DMS 273 treated with DMSO at 0.1 percent for 48 hours (cell line): ENCODE measurements at regions not wholly inside any gene's neighbourhood (a gene's known extent, or its start where the extent isn't known, plus 50 kb on each side); places are given as distances from the start of the nearest gene placed in this dataset.

Source experiments
- DNase-seq: peaks from one replicate; lab custom pipeline; 2025; lab: John Stamatoyannopoulos, UW

DNA sequence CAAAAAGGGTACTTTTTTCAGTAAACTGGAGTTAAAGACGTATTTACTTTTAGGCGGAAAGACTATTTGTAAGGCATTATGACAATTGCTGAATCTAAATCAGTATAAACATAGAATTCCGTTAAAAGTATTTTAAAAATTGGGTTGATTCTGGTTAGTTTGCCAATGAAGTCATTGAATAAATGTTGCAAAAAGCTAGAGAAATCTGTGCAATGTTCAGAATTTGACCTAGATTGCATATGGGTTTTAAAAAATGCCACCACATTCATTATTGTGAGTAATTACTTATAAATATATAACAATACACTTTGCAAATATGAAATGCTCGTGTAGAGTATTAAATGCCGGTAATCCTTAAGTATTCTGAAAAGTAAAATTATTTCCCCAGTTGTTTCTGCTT is 116.5 kb upstream of the EEF1E1 start:
- no peak for DNase-seq

DNA sequence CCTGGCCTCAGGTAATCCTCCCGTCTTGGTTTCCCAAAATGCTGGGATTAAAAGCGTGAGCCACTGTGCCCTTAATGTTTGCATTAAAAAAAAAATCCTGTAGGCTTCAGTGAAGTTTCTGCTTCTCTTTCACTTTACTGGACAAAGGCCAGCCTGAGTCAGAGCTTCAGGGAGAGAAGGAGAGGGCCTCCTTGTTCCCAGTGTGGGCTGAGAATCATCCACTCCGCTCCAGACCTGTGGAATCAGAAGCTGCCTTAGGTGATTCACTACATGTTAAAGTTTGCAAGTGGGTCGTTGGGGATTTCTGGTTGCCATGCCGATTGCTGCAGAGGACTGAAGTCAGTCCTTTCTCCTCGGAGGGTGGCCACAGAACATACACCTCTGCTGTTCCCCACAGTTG is 113.3 kb upstream of the EEF1E1 start:
- DNase-seq: no peak

DNA sequence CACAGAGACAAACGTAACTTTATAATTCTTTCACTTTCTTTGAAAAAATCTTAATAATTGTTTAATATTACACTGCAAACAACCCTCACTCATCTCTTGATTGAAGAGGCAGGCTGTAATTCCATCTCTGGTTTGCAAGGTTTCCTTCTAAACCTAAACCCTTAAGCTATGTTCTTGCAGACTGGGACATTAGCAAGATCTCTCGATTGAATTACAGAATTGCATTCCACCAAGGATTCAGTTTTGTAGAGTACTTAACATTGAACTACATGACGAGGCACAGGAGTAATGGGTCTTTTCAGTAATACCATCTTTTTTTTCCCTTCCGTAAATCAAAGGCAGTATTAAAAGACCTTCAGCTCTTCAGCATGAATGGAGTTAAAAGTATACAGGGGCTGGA is 111.6 kb upstream of the EEF1E1 start:
- no peak for DNase-seq

DNA sequence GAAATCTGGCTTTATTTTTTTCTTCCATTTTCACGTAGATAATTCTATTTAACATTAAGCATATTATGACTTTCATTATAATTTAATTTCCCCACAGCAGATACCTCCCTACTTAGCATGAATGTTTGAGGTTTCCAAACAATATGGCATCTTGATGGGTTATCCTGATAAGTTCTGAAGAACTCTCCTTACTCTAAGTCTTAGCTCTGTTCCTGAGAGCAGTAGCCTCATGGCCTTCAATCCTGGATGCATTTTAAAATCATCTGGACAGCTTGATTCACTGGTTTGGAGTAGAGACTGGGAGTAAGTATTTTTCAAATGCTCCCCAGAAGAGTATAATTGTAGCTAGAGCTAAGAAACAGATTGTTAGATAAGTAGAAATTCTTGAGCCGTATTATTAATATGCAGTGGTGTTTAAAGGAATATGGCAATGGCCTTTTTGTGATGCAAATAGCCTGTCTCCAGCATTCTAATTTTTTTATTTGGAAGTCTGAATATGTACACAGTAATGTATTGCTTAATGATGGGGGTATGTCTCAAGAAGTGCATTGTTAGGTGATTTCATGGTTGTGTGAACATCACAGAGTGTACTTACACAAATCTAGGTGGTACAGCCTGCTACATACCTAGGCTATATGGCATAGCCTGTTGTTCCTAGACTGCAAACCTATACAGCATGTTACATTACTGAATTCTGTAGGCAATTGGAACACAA is 110.5 kb upstream of the EEF1E1 start:
- DNase-seq: no peak

DNA sequence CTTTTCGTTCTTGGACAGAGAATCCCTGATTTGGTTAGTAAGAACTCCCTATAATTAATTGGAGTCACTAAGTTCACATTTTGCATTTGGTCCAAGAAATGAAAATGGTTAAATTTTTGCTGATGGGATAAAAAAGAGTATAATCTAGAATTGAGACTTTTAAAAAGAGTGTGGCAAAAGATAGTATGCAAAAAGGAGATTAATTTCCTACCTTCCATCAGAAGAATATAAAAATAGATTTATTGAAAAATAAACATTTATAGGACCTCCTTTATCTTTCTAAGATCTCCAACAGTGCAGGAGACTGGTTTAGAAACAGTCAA is 105.5 kb upstream of the EEF1E1 start:
- no peak for DNase-seq

DNA sequence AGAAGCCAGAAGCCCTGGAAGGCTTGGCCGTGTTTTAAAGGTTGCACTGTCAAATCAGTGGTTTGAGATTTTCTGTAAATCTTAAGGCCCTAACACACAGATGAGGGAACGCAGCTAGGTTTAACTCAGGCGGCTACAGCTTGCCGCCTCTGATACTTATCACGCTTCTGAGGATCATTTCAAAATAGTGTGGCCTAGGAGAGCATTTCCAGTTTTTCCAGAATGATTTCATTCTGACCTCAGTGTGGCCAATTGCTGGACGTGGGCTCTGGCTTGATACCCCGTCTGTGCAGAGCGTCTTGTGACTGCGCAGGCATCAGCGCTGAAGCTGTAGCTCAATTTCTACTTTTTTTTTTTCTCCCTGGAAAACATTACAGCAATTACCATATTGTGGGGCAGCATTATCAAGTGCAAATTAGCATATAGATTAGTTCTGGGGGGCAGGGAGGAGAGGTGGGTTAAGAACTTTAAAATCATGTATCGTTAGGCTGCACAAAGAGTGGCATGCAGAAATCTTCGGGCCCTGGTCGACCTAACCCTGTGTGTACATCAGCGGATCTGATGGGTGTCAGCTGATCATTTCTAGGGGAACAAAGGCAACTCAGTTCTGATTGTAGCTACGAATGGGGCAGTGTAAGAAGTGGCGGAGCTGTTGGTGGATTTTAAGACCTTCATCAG is 105.0 kb upstream of the EEF1E1 start:
- DNase-seq: no peak

DNA sequence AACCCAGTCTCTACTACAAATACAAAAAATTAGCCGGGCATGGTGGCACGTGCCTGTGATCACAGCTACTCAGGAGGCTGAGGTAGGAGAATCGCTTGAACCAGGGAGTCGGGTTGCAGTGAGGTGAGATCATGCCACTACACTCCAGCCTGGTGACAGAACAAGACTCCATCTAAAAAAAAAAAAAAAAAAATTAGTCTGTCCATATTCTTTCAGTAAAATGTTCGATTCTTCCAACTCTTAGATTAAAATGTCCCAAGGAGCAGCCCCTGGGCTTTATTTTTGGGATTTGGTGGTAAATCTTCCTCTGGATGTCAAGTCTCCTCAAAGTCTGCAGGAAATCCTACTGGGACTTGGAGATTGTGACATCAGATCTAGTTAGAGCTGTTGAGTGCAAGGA is 101.0 kb upstream of the EEF1E1 start:
- DNase-seq: no peak

DNA sequence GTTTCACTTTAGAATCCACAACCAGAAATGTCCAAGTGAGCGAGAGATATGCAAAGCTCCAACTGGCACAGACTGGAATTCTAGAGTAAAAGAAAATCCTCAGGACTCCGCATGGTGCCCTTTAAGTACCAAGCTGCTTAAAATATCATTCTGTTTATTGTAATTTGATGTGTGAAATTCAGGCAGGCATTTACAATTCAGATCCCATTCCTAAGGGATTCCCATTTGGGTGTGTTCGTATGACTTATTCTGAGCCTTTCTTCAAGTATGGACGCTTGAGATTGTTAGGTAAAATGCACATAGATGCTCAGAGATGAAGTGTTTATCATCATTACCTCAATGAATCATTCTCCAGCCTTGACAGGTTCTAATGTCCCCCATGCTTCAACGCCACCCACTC is 99.3 kb upstream of the EEF1E1 start:
- DNase-seq: no peak

DNA sequence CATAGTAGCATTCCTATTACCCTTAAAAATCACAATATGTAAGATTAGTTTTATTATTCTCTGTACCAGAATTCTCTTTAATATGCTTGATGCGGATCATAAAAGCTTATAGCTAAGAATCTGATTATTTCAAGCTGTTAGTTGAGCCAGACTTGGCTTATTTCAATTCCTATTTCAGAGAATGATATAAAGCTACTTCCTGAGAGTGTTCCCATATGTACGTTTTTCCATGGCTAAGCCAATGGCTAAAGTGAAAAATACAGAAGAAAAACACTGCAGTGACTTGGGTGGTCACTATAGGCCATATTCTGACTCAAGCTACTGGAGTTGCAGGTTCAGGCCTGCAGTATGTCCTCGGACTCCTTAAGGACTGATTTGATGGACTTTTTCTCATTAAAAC is 97.9 kb upstream of the EEF1E1 start:
- no peak for DNase-seq

DNA sequence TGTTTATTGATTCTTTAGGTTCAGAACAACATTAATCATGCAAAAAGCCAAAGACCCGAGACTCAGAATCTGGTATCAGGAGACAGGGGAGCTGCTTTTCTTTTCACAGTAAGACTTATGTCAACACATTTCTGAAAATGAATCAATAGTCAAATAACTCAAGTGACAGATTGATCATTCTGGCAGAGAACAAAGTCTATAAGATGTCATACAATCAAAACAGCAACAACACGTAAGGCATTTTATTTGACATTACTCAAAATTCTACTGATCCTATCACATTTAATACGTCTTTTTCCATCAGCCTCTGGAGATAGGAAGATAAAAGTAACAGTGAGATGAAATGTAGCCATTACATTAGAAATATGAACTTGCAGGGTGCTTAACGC is 93.4 kb upstream of the EEF1E1 start:
- DNase-seq: no peak

DNA sequence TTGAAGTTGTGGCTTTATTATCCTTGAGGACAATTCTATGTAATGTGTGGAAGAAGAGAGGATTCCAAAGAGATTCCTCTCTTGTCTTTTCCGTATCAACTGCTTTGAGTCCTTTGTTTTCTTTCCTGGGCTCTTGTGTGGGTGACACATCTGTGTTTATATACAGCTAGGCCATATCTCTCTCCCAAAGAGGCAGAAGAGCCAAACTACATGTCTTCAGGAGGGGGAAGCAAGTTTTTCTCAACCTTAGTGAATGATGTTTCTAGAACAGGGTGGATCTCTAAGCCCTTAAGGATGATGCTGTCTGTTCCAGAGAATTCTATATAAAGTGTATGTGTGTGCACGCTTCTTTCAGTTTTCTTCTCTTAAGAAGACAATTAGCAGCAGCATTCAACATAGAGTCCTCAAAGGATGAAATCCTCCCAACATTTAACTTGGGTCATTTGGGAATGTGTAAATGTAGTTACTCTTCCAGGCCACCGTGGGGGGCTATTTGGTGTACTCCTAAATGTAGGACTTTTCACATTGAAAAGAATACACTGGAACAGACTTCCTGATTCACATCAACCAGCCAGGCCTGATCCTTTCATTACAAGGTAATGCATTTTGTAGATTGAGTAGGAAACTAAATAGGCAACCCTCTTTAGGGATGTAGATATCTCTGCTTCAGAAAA is 92.8 kb upstream of the EEF1E1 start:
- no peak for DNase-seq

DNA sequence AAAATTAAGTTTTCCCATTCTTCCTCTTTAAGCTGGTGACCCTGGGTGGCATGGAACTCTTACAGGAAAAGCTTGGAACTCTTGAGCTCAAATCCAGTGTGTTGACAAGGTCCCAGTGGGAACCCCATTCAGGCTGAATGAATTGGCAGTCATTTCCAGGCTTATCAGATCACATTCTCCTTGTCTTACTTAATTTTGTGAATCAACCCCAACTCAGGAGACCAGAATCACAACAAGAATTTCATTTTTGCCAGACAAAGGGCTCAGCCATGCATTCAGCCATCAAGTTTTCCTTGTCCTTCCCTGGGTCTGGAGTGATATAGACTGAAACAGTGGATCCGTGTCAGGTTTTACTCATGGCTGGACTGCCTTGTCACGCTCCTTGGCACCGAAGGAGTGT is 92.1 kb upstream of the EEF1E1 start:
- no peak for DNase-seq

DNA sequence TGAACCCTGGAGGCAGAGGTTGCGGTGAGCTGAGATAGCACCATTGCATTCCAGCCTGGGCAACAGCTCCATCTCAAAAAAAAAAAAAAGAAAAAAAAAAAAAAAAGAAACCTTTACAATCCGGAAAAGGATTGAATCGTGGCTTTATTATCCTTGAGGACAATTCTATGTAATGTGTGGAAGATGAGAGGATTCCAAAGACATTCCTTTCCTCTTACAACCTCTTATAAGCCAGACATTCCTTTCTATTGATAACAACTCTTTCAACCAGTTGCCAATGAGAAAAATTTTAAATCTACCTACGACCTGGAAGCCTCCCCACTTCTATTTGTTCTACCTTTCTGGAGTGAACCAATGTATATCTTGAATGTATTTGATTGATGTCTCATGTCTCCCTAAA is 91.2 kb upstream of the EEF1E1 start:
- DNase-seq: no peak

DNA sequence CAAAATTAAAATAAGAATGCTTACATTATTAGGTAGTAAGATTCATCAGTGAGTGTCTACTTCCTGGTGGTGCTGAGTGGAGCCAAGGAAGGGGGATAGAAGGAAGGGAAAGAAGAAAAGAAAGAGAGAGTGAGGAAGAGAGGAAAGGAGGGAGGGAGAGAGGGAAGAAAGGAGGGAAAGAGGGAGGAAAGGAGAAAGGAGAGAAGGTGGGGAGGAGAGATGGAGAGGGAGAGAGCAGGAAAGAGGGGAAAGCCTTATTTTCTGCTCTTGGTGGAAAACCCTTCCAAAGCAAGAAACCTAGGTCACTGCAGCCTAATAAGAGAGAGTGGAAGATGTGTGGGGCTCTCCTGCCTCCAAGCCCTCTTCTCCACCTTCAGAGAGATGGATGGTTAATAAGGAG is 90.2 kb upstream of the EEF1E1 start:
- no peak for DNase-seq

DNA sequence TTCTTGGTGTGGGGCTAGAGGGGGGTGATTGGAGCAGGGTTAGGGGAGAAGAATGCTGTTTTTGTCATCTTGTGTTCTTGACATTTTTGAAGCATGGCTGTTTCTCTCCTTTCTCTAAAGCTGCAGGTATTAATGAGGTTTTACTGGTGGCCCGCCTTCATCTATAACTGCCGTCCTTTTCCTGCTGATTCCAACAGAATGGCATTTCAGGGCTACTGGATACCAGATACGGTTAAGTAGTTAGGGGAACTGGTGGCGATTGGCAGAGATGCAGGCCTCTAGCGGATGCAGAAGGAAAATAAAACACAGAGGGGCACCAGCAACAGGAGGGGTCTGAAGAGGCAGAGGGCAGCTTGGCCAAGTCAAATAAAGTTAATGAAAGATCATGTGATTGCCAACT is 89.7 kb upstream of the EEF1E1 start:
- no peak for DNase-seq

DNA sequence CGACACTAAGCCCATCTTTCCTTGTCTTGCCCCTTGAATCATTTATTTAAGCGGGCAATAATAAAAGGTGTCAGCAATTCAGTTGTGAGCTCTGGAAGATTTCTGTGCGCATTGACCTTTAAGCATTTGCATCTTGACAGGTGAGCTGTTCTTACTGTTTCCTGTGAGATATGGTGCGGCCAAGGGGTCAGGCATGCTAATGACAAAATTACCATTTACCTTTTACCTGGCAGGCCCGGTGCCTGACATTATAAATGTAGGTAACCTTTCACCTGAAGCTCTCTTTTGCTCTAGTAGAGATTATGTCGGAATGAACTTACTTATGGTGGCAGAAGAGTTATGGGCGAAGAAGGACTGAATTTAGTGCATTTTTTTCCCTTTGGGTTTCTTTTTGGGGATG is 89.3 kb upstream of the EEF1E1 start:
- DNase-seq: no peak

DNA sequence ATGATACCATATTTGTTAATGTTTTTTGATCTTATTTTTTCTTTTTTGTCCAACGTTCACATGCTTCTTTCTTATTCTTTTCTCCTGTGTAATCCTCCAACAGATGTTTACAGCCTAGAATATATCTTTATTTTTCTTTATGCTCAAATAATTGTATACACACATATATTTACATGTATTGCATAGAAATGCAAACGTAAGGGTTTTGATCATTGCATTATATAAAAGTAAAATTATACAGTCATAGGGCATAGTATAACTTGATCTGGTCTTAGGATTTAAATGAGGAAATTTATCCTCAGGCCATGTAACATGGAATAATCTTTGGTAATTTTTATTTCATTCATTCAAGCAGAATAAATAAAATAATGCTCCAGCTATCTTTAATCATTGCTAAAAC is 84.9 kb upstream of the EEF1E1 start:
- no peak for DNase-seq

DNA sequence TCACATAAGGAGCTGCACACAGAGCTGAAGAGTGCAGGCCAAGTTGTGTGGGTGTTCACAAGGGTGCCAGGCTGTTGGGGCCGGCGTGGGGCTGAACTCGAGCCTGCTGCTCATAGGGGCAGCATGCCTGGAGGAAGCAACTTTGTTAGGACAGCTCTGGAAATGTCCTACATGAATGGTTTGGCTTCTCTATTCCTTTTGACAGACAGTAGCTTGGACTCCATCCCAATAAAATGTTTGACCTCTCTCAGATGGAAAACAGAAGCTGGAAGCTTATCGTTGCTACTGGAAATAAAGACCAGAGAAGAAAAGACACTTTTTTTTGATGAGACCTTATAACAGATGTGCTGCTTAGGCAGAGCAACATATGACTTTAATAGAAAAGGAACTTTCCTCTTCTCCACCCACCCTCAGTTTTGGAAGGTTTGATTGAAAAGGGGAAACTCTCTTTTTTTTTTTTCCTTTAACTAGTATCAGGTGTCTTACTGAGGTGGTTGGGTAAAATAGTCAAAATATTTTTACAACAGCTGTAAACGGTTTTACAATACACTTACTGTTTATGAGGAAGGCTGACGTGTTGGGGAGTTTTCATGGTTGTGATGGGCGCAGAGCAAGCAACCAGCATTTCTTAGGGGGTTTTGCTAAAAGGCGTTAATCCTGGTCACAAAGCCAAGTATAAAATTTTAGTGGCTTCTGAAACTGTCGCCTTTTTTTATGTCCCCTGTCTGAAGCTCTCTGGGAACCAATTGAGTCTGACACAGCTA is 80.7 kb upstream of the EEF1E1 start:
- DNase-seq: no peak

DNA sequence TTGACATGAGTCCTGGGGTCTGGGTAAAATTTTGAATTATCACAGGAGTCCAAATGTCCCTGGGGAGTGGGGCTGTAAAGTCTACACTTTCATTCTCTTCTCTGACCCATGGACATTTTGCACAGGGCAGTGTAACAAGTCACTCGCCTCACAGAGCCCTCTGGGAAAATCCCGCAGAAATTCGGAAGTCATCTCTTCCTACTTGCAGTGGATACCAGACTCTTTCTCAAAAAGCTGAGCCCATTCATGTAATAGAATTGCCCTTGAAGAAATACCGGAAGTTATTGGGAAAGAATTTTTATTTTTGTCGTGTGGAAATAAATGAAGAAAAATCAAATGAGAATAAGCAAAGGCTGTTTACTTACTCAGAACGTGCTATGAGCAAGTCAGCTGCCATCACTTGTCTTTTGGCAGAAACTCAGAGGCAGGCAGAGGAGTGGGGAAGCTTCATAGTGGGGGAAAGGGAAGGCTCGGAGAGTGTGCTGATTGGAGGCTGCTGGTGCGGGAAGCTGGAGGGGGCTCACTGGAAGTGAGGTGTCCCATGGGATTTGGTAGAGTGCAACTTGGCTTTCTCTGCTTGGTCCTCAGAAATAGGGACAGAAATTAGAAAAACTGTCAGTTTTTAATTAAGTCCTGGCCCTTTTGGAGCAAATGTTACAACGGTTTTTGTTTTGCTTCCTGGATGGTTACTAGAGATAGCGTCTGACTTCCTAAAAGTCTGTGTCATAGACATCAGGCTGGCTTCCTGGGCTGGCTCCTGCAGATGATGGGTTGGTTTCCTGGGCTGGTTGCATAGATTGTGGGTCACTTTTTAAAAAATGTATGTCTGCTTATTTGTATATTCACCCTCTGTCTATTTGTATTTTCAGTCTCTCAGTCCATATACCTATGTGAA is 79.8 kb upstream of the EEF1E1 start:
- DNase-seq: no peak

DNA sequence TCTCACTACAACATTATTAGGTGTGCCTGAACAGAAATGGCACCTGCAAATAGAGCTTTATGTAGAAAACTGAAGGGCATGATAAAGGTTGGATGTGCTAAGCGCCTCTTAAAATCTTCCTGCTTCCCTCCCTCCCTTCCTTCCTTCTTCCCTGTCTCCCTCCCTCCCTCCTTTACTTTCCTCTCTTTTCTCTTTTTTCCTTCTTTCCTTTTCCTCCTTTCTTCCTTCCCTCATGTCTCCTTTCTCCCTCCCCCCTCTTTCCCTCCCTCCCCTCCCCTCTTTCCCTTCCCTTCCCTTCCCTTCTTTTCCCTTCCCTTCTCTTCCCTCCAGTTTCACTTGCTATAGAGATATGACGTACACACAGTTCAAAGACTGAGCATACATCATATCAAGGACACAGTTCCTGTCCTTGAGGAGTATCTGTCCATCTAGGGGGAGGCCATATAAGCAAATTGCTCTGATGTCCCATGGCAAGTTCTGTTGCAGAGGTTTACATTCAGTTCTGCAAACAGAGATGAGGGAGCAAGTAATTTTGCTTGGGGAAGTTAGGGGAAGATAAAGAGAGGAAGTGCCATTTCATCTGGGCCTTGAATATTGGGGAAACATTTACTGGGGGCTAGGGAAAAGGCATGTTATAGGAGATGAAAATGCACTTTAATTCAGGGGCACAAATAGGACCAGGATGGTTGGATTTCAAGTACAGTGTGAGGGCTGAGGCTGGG is 79.0 kb upstream of the EEF1E1 start:
- DNase-seq: no peak
